WTC11 (cell line): ENCODE measurements at regions not wholly inside any gene's neighbourhood (a gene's known extent, or its start where the extent isn't known, plus 50 kb on each side); places are given as distances from the start of the nearest gene placed in this dataset.

ENCODE experiments used
- ATAC-seq: fragments of 200-7000 bp; cut with Tn5 transposase; 2 replicates; pipeline ENCODE4 v1.10.0; 2021; ENCODE audit warnings: mild to moderate bottlenecking, moderate library complexity
- CTCF ChIA-PET: fragments of 300-600 bp; sonication (Branson Sonifier 250); formaldehyde crosslinking; loops from one replicate; lab custom pipeline; 2021; ENCODE audit warnings: antibody characterized with exemption; lab: Charles Lee
- POLR2A ChIA-PET: fragments of 350-600 bp; sonication (Branson Sonifier 250); formaldehyde crosslinking; loops from one replicate; lab custom pipeline; 2021; ENCODE audit warnings: antibody characterized with exemption; lab: Charles Lee
- DNase-seq: peaks from one replicate; pipeline ENCODE4 v3.0.0; 2021; ENCODE audit warnings: low spot score
- H3K27ac Mint-ChIP-seq: 2 replicates; pipeline ENCODE4 v1.8.0; 2021; ENCODE audit warnings: mixed read lengths
- H3K27me3 Mint-ChIP-seq: 2 replicates; pipeline ENCODE4 v1.8.0; 2021; ENCODE audit warnings: low read depth, mild to moderate bottlenecking, moderate library complexity, mixed read lengths
- H3K36me3 Mint-ChIP-seq: 2 replicates; pipeline ENCODE4 v1.8.0; 2021; ENCODE audit warnings: mixed read lengths
- H3K4me1 Mint-ChIP-seq: 2 replicates; pipeline ENCODE4 v1.8.0; 2022; ENCODE audit warnings: mixed read lengths
- H3K4me3 Mint-ChIP-seq: 2 replicates; pipeline ENCODE4 v1.8.0; 2021; ENCODE audit warnings: mild to moderate bottlenecking, moderate library complexity, mixed read lengths
- H3K9me3 Mint-ChIP-seq: 2 replicates; pipeline ENCODE4 v1.8.0; 2021; ENCODE audit warnings: mixed read lengths
- CTCF ChIP-seq: fragments of 200-600 bp; IDR thresholded peaks from 2 replicates; pipeline ENCODE4 v1.8.0; 2022; ENCODE audit warnings: antibody characterized with exemption
- E2F4 ChIP-seq: sonication (generic); formaldehyde crosslinking; IDR thresholded peaks from 2 replicates; pipeline ENCODE4 v1.8.1; 2022; ENCODE audit warnings: low read depth, mild to moderate bottlenecking, moderate library complexity, missing genetic modification reagents, borderline replicate concordance
- E2F5 ChIP-seq: sonication (generic); formaldehyde crosslinking; IDR thresholded peaks from 2 replicates; pipeline ENCODE4 v1.8.1; 2022; ENCODE audit warnings: mild to moderate bottlenecking, moderate library complexity, missing genetic modification reagents
- ESRRA ChIP-seq: sonication (generic); formaldehyde crosslinking; IDR thresholded peaks from 2 replicates; pipeline ENCODE4 v1.8.1; 2022; ENCODE audit warnings: mild to moderate bottlenecking, missing genetic modification reagents, borderline replicate concordance
- ETV6 ChIP-seq: sonication (generic); formaldehyde crosslinking; IDR thresholded peaks from 2 replicates; pipeline ENCODE4 v1.8.1; 2022; ENCODE audit warnings: mild to moderate bottlenecking, missing genetic modification reagents
- FOXJ3 ChIP-seq: sonication (generic); formaldehyde crosslinking; IDR thresholded peaks from 2 replicates; pipeline ENCODE4 v1.9.0; 2021; ENCODE audit warnings: missing genetic modification reagents, mild to moderate bottlenecking, borderline replicate concordance
- GRHL2 ChIP-seq: fragments of 250-450 bp; sonication (Bioruptor Pico); IDR thresholded peaks from 2 replicates; pipeline ENCODE4 v1.8.0; 2022; ENCODE audit warnings: mild to moderate bottlenecking, moderate library complexity; ENCODE audit not compliant: insufficient replicate concordance, severe bottlenecking
- IRF1 ChIP-seq: sonication (generic); formaldehyde crosslinking; IDR thresholded peaks from 2 replicates; pipeline ENCODE4 v1.8.0; 2023; ENCODE audit warnings: missing genetic modification reagents
- JAZF1 ChIP-seq: fragments of 250-450 bp; sonication (Bioruptor Pico); IDR thresholded peaks from 2 replicates; pipeline ENCODE4 v1.9.0; 2021; ENCODE audit warnings: moderate library complexity, mild to moderate bottlenecking, inconsistent platforms
- KAT7 ChIP-seq: sonication (generic); formaldehyde crosslinking; IDR thresholded peaks from 2 replicates; pipeline ENCODE4 v1.8.1; 2023; ENCODE audit warnings: missing genetic modification reagents, mild to moderate bottlenecking, borderline replicate concordance
- SMAD3 ChIP-seq: sonication (generic); formaldehyde crosslinking; IDR thresholded peaks from 2 replicates; pipeline ENCODE4 v1.8.0; 2022; ENCODE audit warnings: missing genetic modification reagents, mild to moderate bottlenecking, borderline replicate concordance
- STAT6 ChIP-seq: sonication (generic); formaldehyde crosslinking; conservative IDR thresholded peaks from 2 replicates; pipeline ENCODE4 v1.8.1; 2023; ENCODE audit warnings: mild to moderate bottlenecking, low read depth, missing genetic modification reagents, moderate library complexity
- USF1 ChIP-seq: sonication (generic); formaldehyde crosslinking; IDR thresholded peaks from 2 replicates; pipeline ENCODE4 v1.8.0; 2022; ENCODE audit warnings: mild to moderate bottlenecking, missing genetic modification reagents
- USF2 ChIP-seq: sonication (generic); formaldehyde crosslinking; IDR thresholded peaks from 2 replicates; pipeline ENCODE4 v1.8.1; 2023; ENCODE audit warnings: mild to moderate bottlenecking, missing genetic modification reagents, moderate library complexity
- ZNF121 ChIP-seq: sonication (generic); formaldehyde crosslinking; IDR thresholded peaks from 2 replicates; pipeline ENCODE4 v1.8.0; 2023; ENCODE audit warnings: missing genetic modification reagents
- ZNF423 ChIP-seq: fragments of 250-450 bp; sonication (Bioruptor Pico); IDR thresholded peaks from 2 replicates; pipeline ENCODE4 v2.1.2; 2022; ENCODE audit warnings: mild to moderate bottlenecking, moderate library complexity
- ZNF425 ChIP-seq: fragments of 250-450 bp; sonication (Bioruptor Pico); conservative IDR thresholded peaks from 2 replicates; pipeline ENCODE4 v1.9.0; 2021; ENCODE audit warnings: mild to moderate bottlenecking

GRCh38 chr18:78425019-78425412 is 554.6 kb upstream of the SALL3 start:
- no peak overlapping the region for H3K27ac Mint-ChIP-seq
- H3K4me3 Mint-ChIP-seq = no peak overlapping the region
- H3K27me3 Mint-ChIP-seq = no peaks in the 10 kb centered on the region
- ATAC-seq (no peak), DNase-seq (no peak)
- no peaks in the 10 kb centered on the region for H3K4me1 Mint-ChIP-seq
- H3K36me3 Mint-ChIP-seq = peaks cover 14% of the 10 kb centered on the region; the same call in 1 of the 2 replicates
- ChIA-PET POLR2A (interaction anchor here (0.5 kb wide), 1 partner anchor 96 kb away, joined by 7 read pairs; no protein-coding TSS in a partner anchor), CTCF (no interaction called here)
- TF ChIP-seq SMAD3 (CRISPR knock-in tag) (no peak), ZNF425 (CRISPR knock-in tag) (no peak), FOXJ3 (CRISPR knock-in tag) (no peak)
- peaks cover 27% of the 10 kb centered on the region for H3K9me3 Mint-ChIP-seq

GRCh38 chr18:78427081-78427480 is 552.5 kb upstream of the SALL3 start:
- no peaks in the 10 kb centered on the region; the same call in 1 of the 2 replicates for H3K27me3 Mint-ChIP-seq
- no peak overlapping the region for H3K27ac Mint-ChIP-seq
- peaks cover 15% of the 10 kb centered on the region; the same call in 1 of the 2 replicates for H3K36me3 Mint-ChIP-seq
- no peak for ATAC-seq
- TF ChIP-seq USF1 (CRISPR knock-in tag) (no peak), ETV6 (CRISPR knock-in tag) (no peak), ZNF121 (CRISPR knock-in tag) (no peak)
- no peak overlapping the region for H3K4me3 Mint-ChIP-seq
- POLR2A ChIA-PET = no interaction called here
- CTCF ChIA-PET = no interaction called here
- DNase-seq = no peak
- no peaks in the 10 kb centered on the region for H3K4me1 Mint-ChIP-seq
- peaks cover 29% of the 10 kb centered on the region for H3K9me3 Mint-ChIP-seq

GRCh38 chr18:78429127-78430108 is 550.2 kb upstream of the SALL3 start:
- POLR2A ChIA-PET = no interaction called here
- CTCF ChIA-PET = no interaction called here
- Mint-ChIP-seq H3K27ac (no peak overlapping the region), H3K36me3 (peaks cover 21% of the 10 kb centered on the region), H3K4me3 (no peak overlapping the region), H3K9me3 (peaks cover 33% of the 10 kb centered on the region), H3K4me1 (no peaks in the 10 kb centered on the region), H3K27me3 (no peaks in the 10 kb centered on the region; the same call in 1 of the 2 replicates)
- DNase-seq (no peak), ATAC-seq (no peak)
- TF ChIP-seq E2F4 (CRISPR knock-in tag) (no peak), GRHL2 (CRISPR knock-in tag) (no peak), ESRRA (CRISPR knock-in tag) (no peak), E2F5 (CRISPR knock-in tag) (no peak), KAT7 (no peak), JAZF1 (CRISPR knock-in tag) (no peak), CTCF (no peak), ZNF423 (CRISPR knock-in tag) (no peak), USF2 (CRISPR knock-in tag) (no peak), STAT6 (CRISPR knock-in tag) (no peak), IRF1 (CRISPR knock-in tag) (no peak)
